Sigmoid colon (tissue), 4 donors: ENCODE measurements at regions not wholly inside any gene's neighbourhood (a gene's known extent, or its start where the extent isn't known, plus 50 kb on each side); places are given as distances from the start of the nearest gene placed in this dataset.

ENCODE experiments used
- EP300 ChIP-seq, 4 donors: sonication (generic); formaldehyde crosslinking; IDR thresholded peaks; one replicate each; pipeline ENCODE4 v1.6.1; 2017; ENCODE audit warnings: antibody characterized with exemption in 4 of 4
- POLR2A ChIP-seq, 2 donors: fragments of 450-650 bp; IDR thresholded peaks; one replicate each; pipeline ENCODE4 v1.6.1; 2016; ENCODE audit warnings: antibody characterized with exemption in 2 of 2, mild to moderate bottlenecking in 2 of 2, moderate library complexity in 2 of 2
- POLR2AphosphoS5 ChIP-seq, 4 donors: sonication (generic); formaldehyde crosslinking; IDR thresholded peaks; one replicate each; pipeline ENCODE4 v1.6.1; 2017; ENCODE audit warnings: antibody characterized with exemption in 4 of 4
- TF ChIP-seq, protein P1 (sequence below), 4 experiments: fragments of 450-650 bp in 3 of 4; fragments of 200-600 bp in 1 of 4; IDR thresholded peaks; one replicate each; pipeline ENCODE4 v1.5.1; 2016 to 2019; ENCODE audit warnings: antibody characterized with exemption in 4 of 4, mild to moderate bottlenecking in 3 of 4, moderate library complexity in 2 of 4

DNA sequence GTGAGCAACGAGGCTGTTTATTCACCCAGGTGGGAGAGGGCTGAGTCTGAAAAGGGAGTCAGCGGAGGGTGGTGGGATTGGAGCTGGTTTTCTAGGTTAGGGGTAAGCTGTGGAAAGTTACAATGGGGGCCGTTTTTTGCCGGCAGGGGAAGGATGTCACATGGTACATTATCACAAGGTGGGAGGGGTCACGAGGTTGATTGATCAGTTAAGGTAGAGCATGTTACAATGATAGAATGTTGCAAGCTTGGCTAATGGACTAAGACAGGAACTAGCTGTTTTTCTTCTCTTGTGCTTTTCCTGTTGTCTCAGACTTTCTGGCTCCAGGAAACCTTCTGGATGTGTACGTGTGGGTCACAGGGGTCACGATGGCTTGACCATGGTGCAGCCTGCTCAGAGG is 536.3 kb upstream of the HTR2C start:
- TF ChIP-seq, protein P1, sequence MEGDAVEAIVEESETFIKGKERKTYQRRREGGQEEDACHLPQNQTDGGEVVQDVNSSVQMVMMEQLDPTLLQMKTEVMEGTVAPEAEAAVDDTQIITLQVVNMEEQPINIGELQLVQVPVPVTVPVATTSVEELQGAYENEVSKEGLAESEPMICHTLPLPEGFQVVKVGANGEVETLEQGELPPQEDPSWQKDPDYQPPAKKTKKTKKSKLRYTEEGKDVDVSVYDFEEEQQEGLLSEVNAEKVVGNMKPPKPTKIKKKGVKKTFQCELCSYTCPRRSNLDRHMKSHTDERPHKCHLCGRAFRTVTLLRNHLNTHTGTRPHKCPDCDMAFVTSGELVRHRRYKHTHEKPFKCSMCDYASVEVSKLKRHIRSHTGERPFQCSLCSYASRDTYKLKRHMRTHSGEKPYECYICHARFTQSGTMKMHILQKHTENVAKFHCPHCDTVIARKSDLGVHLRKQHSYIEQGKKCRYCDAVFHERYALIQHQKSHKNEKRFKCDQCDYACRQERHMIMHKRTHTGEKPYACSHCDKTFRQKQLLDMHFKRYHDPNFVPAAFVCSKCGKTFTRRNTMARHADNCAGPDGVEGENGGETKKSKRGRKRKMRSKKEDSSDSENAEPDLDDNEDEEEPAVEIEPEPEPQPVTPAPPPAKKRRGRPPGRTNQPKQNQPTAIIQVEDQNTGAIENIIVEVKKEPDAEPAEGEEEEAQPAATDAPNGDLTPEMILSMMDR (IDR thresholded peaks at IDR 0.05), result no peak
- TF ChIP-seq POLR2AphosphoS5 (IDR thresholded peaks at IDR 0.05) (no peak), POLR2A (IDR thresholded peaks at IDR 0.05) (no peak), EP300 (IDR thresholded peaks at IDR 0.05) (no peak)
